ENCODE measurements at regions not wholly inside any gene's neighbourhood (a gene's known extent, or its start where the extent isn't known, plus 50 kb on each side); places are given as distances from the start of the nearest gene placed in this dataset.

GRCh38 chr9:103919605-103920209, 174.4 kb upstream of the SMC2 start:
- FAIRE-seq (no peak), ATAC-seq (no peak), DNase-seq (ENCODE audit: low spot score) (no peak)
- WGBS (ENCODE audit: low lambda C conversion rate), result 13% methylated on average over 4 of the region's 5 CpGs
- H3K4me1 ChIP-seq (ENCODE audit: insufficient read depth, low read length), result no peaks in the 10 kb centered on the region
- H3K9ac ChIP-seq (ENCODE audit: insufficient read depth, low read depth, low read length), result no peak overlapping the region
- CTCF ChIA-PET (ENCODE audit: low intra/inter-chr PET ratio, low total read pairs), result no interaction called here
- H3K36me3 ChIP-seq (replicated peaks in 1 of 2; ENCODE audit: control insufficient read depth in 1 of 2, insufficient read depth in 2 of 2, low read length in 2 of 2), result no peaks in the 10 kb centered on the region
- no peaks in the 10 kb centered on the region for H3K9me3 ChIP-seq (ENCODE audit: low read length)
- H3K4me3 ChIP-seq (replicated peaks in 1 of 3; ENCODE audit: insufficient read depth in 1 of 3, low read depth in 2 of 3, low read length in 3 of 3), result no peak overlapping the region
- H3K79me2 ChIP-seq (ENCODE audit: insufficient read depth, low read length), result no peaks in the 10 kb centered on the region
- no peak overlapping the region for H3K27ac ChIP-seq (ENCODE audit: extremely low read length, insufficient read depth, low read length)
- H4K20me1 ChIP-seq (ENCODE audit: insufficient read depth, low read length), result no peaks in the 10 kb centered on the region
- TF ChIP-seq SOX5 (CRISPR knock-in tag; IDR thresholded peaks at IDR 0.05; ENCODE audit: borderline replicate concordance) (no peak), ZMYM3 (CRISPR knock-in tag; IDR thresholded peaks at IDR 0.05) (no peak), ZNF766 (CRISPR knock-in tag; IDR thresholded peaks at IDR 0.05; ENCODE audit: borderline replicate concordance) (no peak), BHLHE40 (IDR thresholded peaks at IDR 0.05; ENCODE audit: low read length) (no peak), ZNF224 (CRISPR knock-in tag; IDR thresholded peaks at IDR 0.05) (no peak), ZNF329 (CRISPR knock-in tag; IDR thresholded peaks at IDR 0.05; ENCODE audit: low read depth) (no peak)
- in situ Hi-C loops (cut with HindIII; ENCODE audit: extremely low pct_ligation_motif_present, low pct_unique_long_range_greater_than_20kb), result no loop called here
- H3K4me2 ChIP-seq (ENCODE audit: low read depth, low read length), result no peak overlapping the region
- intact Hi-C loops (cut with micrococcal nuclease; ENCODE audit: unreplicated experiment), result loop anchor here (5.0 kb wide), 1 partner anchor 323 kb away; no protein-coding TSS in a partner anchor
- no peak overlapping the region for H2AFZ ChIP-seq (ENCODE audit: low read length)
- BruUV-seq (replicated peaks), result no TSS peak
- H3K27me3 ChIP-seq (ENCODE audit: control insufficient read depth in 1 of 2, insufficient read depth in 2 of 2, low read length in 2 of 2), result no peaks in the 10 kb centered on the region
- POLR2A ChIA-PET, result no interaction called here

GRCh38 chr9:103928442-103928841, 165.7 kb upstream of the SMC2 start:
- Histone ChIP-seq H3K4me3 (replicated peaks in 1 of 3; ENCODE audit: insufficient read depth in 1 of 3, low read depth in 2 of 3, low read length in 3 of 3) (no peak overlapping the region), H3K4me2 (ENCODE audit: low read depth, low read length) (no peak overlapping the region), H3K27ac (ENCODE audit: extremely low read length, insufficient read depth, low read length) (no peak overlapping the region), H3K9ac (ENCODE audit: insufficient read depth, low read depth, low read length) (no peak overlapping the region), H4K20me1 (ENCODE audit: insufficient read depth, low read length) (no peaks in the 10 kb centered on the region), H3K36me3 (replicated peaks in 1 of 2; ENCODE audit: control insufficient read depth in 1 of 2, insufficient read depth in 2 of 2, low read length in 2 of 2) (no peaks in the 10 kb centered on the region), H3K9me3 (ENCODE audit: low read length) (no peaks in the 10 kb centered on the region), H3K4me1 (ENCODE audit: insufficient read depth, low read length) (no peaks in the 10 kb centered on the region), H3K79me2 (ENCODE audit: insufficient read depth, low read length) (no peaks in the 10 kb centered on the region), H2AFZ (ENCODE audit: low read length) (no peak overlapping the region), H3K27me3 (ENCODE audit: control insufficient read depth in 1 of 2, insufficient read depth in 2 of 2, low read length in 2 of 2) (no peaks in the 10 kb centered on the region)
- FAIRE-seq, result no peak
- ChIA-PET POLR2A (no interaction called here), CTCF (ENCODE audit: low intra/inter-chr PET ratio, low total read pairs) (no interaction called here)
- in situ Hi-C loops (cut with HindIII; ENCODE audit: extremely low pct_ligation_motif_present, low pct_unique_long_range_greater_than_20kb), result no loop called here
- WGBS (ENCODE audit: low lambda C conversion rate), result 2% methylated on average over 3 of the region's 3 CpGs
- no peak for TF ChIP-seq SAFB2 (CRISPR knock-in tag; IDR thresholded peaks at IDR 0.05; ENCODE audit: borderline replicate concordance, low read depth)
- no peak for TF ChIP-seq BRCA1 (CRISPR knock-in tag; IDR thresholded peaks at IDR 0.05)
- TF ChIP-seq ZBTB37 (CRISPR knock-in tag; IDR thresholded peaks at IDR 0.05), result no peak
- no peak for TF ChIP-seq ZNF367 (CRISPR knock-in tag; IDR thresholded peaks at IDR 0.05; ENCODE audit: borderline replicate concordance)
- no peak for TF ChIP-seq ZNF709 (CRISPR knock-in tag; IDR thresholded peaks at IDR 0.05)
- TF ChIP-seq SIX1 (CRISPR knock-in tag; IDR thresholded peaks at IDR 0.05; ENCODE audit: borderline replicate concordance), result no peak
- no peak for TF ChIP-seq RBM39 (IDR thresholded peaks at IDR 0.05; ENCODE audit: low read depth, low read length, poor library complexity, severe bottlenecking)
- no peak for TF ChIP-seq ZNF557 (CRISPR knock-in tag; IDR thresholded peaks at IDR 0.05)
- no peak for TF ChIP-seq ZNF468 (CRISPR knock-in tag; IDR thresholded peaks at IDR 0.05)
- no peak for TF ChIP-seq MAFK (conservative IDR thresholded peaks at IDR 0.05 in 1 of 2, IDR thresholded peaks at IDR 0.05 in 1 of 2; ENCODE audit: low read length in 2 of 2)
- TF ChIP-seq ZNF136 (CRISPR knock-in tag; IDR thresholded peaks at IDR 0.05; ENCODE audit: low read depth), result no peak
- TF ChIP-seq SSRP1 (CRISPR knock-in tag; IDR thresholded peaks at IDR 0.05), result no peak
- BruUV-seq (replicated peaks), result no TSS peak
- no peak for DNase-seq (ENCODE audit: low spot score)
- no peak for ATAC-seq
- intact Hi-C loops (cut with micrococcal nuclease; ENCODE audit: unreplicated experiment), result no loop called here
